Nephron progenitor cell (in vitro differentiated cells): ENCODE measurements at regions not wholly inside any gene's neighbourhood (a gene's known extent, or its start where the extent isn't known, plus 50 kb on each side); places are given as distances from the start of the nearest gene placed in this dataset.
A peak's percentile ranks its signal among the peaks of the same experiment; 100 is the strongest.

Experiments used
- DNase-seq: peaks from one replicate; pipeline ENCODE4 v3.0.0; 2021
- H3K27ac Mint-ChIP-seq: 2 replicates; pipeline ENCODE4 v1.8.0; 2021; ENCODE audit warnings: mild to moderate bottlenecking, moderate library complexity, mixed read lengths
- H3K27me3 Mint-ChIP-seq: 2 replicates; pipeline ENCODE4 v1.8.0; 2021; ENCODE audit warnings: mild to moderate bottlenecking, low read depth, mixed read lengths; ENCODE audit not compliant: poor library complexity
- H3K36me3 Mint-ChIP-seq: 2 replicates; pipeline ENCODE4 v1.8.0; 2021; ENCODE audit warnings: low read depth, mixed read lengths
- H3K4me1 Mint-ChIP-seq: 2 replicates; pipeline ENCODE4 v1.8.0; 2021; ENCODE audit warnings: mixed read lengths
- H3K4me3 Mint-ChIP-seq: 2 replicates; pipeline ENCODE4 v1.8.0; 2021; ENCODE audit warnings: mild to moderate bottlenecking, moderate library complexity, mixed read lengths
- H3K9me3 Mint-ChIP-seq: 2 replicates; pipeline ENCODE4 v1.8.0; 2021; ENCODE audit warnings: mild to moderate bottlenecking, moderate library complexity, mixed read lengths
- CTCF ChIP-seq: fragments of 200-600 bp; sonication (generic); IDR thresholded peaks from 2 replicates; pipeline ENCODE4 v1.5.0; 2021; ENCODE audit warnings: antibody characterized with exemption

DNA sequence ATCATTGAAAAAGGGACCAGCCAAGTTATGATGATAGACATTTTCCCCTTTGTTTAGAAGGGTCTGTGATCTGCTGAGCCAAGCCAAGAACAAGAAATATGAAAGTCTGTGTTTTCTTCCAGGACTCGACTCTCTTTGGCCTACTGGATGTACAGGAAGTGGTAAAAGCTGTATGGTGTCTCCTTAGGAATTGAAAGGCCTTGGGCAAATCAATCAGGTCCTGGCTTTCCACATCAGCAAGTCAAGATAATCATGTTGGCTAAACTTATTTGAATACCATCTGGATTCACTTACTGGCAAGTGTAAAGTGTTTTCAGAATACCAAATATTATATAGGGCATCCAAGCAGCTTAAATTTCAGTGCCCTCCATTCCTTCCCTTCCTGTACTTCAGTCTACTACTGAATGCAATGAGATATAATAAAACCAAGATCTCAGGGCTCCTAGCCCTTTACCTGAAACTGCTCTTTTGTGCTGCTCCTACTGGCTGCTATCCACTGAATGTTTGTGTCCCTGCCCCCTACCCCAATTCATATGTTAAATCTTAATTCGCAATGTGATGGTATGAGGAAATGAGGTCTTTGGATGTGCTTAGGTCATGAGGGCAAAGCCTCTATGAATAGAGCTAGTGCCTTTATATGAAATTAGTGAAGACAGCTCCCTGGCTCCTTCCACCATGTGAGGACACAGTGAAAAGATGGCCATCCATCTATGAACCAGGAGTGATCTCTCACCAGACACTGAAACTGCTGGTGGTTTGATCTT, 578.0 kb downstream of the SPRY1 start:
- peaks cover 48% of the 10 kb centered on the region for H3K36me3 Mint-ChIP-seq
- H3K4me3 Mint-ChIP-seq: no peak overlapping the region
- no peak for TF ChIP-seq CTCF
- DNase-seq: no peak
- no peak overlapping the region for H3K27ac Mint-ChIP-seq
- no peaks in the 10 kb centered on the region for H3K27me3 Mint-ChIP-seq
- H3K4me1 Mint-ChIP-seq: peaks cover 23% of the 10 kb centered on the region
- peaks cover 75% of the 10 kb centered on the region for H3K9me3 Mint-ChIP-seq

DNA sequence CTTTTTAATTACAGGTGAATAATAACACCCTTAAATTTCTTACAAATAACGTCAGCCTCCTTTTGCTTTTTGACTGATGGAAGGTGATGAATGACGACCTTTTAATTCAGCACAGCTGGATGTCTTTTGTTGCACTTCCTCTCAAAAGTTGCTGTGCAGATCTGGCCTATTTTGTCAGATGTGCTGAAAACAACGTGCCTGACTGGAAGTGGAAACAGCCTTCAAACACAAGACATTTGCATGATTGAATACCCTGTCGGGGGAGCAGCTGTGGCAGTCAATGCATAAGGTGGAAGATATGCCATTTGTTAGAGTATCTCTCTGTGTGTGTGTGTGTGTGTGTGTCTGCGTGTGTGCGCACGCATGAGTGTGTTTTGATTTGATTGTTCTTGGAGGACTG, 579.7 kb downstream of the SPRY1 start:
- Mint-ChIP-seq H3K36me3 (peaks cover 53% of the 10 kb centered on the region), H3K4me1 (peaks cover 23% of the 10 kb centered on the region), H3K4me3 (no peak overlapping the region), H3K27ac (peak overlapping the region; percentile 97), H3K9me3 (peaks cover 88% of the 10 kb centered on the region), H3K27me3 (no peaks in the 10 kb centered on the region)
- TF ChIP-seq CTCF: no peak
- DNase-seq: peak; percentile 4

- Mint-ChIP-seq H3K36me3 (peaks cover 53% of the 10 kb centered on the region), H3K4me3 (no peak overlapping the region), H3K27ac (peak overlapping the region; percentile 36), H3K9me3 (peaks cover 88% of the 10 kb centered on the region), H3K4me1 (peaks cover 23% of the 10 kb centered on the region), H3K27me3 (no peaks in the 10 kb centered on the region)
- TF ChIP-seq CTCF: no peak
- no peak for DNase-seq
Observed at GRCh38 chr4:123976819-123977218, 580.2 kb downstream of the SPRY1 start.

GRCh38 chr4:123977641-123978081, 581.1 kb downstream of the SPRY1 start:
- Mint-ChIP-seq H3K9me3 (peaks cover 89% of the 10 kb centered on the region), H3K27me3 (no peaks in the 10 kb centered on the region), H3K4me1 (peaks cover 23% of the 10 kb centered on the region), H3K36me3 (peaks cover 57% of the 10 kb centered on the region), H3K27ac (peak overlapping the region; percentile 64), H3K4me3 (no peak overlapping the region)
- TF ChIP-seq CTCF: no peak
- no peak for DNase-seq

DNA sequence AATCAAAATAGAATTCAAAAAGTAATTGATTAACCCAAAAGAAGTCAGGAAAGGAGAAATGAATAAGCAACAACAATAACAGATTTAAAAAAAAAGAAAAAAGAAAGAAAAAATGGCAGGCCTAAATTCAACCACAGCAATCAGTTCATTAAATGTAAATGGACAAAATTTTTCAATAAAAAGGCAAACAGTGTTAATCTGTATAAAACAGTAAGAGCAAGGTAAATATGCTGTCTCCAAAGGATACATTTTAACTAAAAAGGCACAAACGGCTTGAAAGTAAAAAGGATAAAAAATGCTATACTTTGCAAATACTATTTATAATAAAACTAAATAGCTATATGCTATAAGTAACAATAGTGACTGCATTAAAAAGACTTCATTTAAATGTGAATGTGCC, 582.0 kb downstream of the SPRY1 start:
- H3K36me3 Mint-ChIP-seq: peaks cover 50% of the 10 kb centered on the region
- no peak for TF ChIP-seq CTCF
- no peaks in the 10 kb centered on the region for H3K27me3 Mint-ChIP-seq
- H3K4me3 Mint-ChIP-seq: no peak overlapping the region
- H3K4me1 Mint-ChIP-seq: peaks cover 23% of the 10 kb centered on the region
- no peak overlapping the region for H3K27ac Mint-ChIP-seq
- peaks cover 85% of the 10 kb centered on the region for H3K9me3 Mint-ChIP-seq
- DNase-seq: no peak

- no peaks in the 10 kb centered on the region for H3K27me3 Mint-ChIP-seq
- DNase-seq: no peak
- peaks cover 77% of the 10 kb centered on the region for H3K9me3 Mint-ChIP-seq
- TF ChIP-seq CTCF: no peak
- peaks cover 44% of the 10 kb centered on the region for H3K36me3 Mint-ChIP-seq
- no peak overlapping the region for H3K4me3 Mint-ChIP-seq
- no peak overlapping the region for H3K27ac Mint-ChIP-seq
- peaks cover 21% of the 10 kb centered on the region for H3K4me1 Mint-ChIP-seq
Observed at GRCh38 chr4:123980736-123981300, 584.2 kb downstream of the SPRY1 start.
